ENCODE measurements at regions not wholly inside any gene's neighbourhood (a gene's known extent, or its start where the extent isn't known, plus 50 kb on each side); places are given as distances from the start of the nearest gene placed in this dataset.
"Not testable (repeated sequence)": the region's sequence is repeated elsewhere in the genome, so short reads cannot be mapped to it uniquely, and the experiment has no call there.

- DNase-seq: no peak
These were observed 83.2 kb upstream of the ZNF462 start for GRCh38 chr9:106779796-106780195.

GRCh38 chr9:106783121-106783520 is 79.8 kb upstream of the ZNF462 start:
- DNase-seq: no peak

- DNase-seq: no peak
These were observed 78.9 kb upstream of the ZNF462 start for GRCh38 chr9:106784076-106784475.

- DNase-seq: no peak
These were observed 77.8 kb upstream of the ZNF462 start for GRCh38 chr9:106785200-106785599.

- not testable (repeated sequence) for DNase-seq
These were observed 74.9 kb upstream of the ZNF462 start for GRCh38 chr9:106788021-106788420.

DNA sequence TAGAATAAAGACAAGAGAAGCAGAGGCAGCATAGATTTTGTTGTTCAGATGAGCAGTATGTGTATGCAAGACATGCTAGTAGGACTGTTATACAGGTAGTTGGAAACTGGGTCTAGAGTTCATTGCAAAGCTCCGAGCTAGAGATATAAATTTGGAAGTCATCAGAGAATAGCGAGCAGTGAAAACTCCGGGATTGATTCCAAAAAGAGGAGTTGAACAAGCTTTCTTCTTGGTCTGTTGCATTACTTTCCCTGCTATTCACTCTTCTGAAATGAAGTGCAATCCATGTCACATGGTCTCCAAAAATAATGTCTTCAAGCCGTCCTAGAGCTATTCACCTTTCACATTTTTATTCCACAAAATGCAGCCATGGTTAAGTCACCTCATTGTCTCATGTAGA is 67.9 kb upstream of the ZNF462 start:
- DNase-seq: no peak

DNA sequence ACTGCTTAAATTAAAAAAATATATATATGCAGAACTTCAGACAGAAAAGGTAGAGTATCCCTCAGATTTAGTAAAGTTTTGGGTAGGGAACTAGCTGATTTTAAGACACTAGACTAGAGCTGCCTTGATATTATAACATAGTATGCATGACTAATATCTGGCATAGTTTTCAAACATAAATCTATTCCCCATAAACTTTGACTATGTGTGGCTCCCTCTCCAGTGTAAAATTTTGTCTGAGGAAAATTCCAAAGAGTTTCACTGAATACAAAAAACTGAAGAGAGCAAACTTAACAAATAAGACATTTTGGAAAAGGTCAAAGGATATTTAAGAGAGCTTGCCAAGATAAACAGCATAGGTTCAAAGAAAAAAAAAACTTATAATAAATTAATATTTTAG is 66.2 kb upstream of the ZNF462 start:
- no peak for DNase-seq

DNA sequence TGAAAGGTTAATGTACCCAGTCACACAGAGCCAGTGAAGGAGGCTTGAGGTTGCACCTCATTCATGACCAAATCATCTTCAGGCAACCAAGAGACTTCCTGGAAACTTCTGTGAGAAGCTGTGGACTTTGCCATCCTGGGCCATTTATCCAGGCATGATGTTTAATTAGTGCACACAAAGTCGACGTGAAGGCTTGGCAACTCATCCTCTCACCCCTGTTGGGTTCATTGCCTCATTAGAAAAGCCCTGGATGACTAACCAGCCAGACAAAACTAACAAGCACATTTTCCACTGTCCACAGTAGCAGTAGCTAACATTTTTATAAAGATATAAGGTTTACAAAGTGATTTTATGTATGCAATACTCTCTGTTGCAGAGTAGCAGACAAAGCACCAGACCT is 65.7 kb upstream of the ZNF462 start:
- no peak for DNase-seq

DNA sequence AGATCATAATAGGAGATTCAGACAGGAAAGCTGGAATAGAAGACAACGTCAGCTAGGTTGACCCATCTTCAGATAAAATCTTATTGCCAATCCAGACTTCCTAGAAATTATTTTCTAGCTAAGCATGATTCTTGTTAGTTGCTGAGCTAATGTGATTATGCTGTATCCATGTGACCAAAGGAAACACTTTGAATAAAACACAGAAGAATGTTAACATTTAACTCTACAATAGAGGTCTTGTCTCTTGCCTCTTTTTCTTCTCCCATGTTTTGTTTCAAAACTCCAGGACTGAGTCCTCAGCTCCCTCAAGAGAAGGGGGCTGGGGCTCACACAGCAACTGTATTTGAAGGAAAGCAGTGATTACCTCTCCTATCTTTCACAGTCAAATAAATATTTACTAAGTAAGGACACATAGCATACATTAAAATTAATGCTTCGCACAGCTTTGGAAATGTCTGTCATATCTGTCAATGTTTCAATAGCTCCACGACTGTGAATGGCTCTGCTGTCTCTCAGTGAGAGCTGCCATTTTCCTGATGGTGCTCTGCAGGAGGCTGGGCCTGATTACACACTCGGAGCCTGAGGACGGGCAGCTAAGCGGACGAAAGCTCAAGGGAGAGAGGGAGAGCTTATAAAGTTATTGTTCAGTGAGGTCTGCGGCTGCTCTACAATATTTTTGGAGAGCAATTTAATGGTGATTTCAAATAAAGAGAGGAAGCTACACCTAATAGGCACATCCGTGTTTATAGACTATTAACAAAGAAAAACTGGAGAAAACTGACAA is 64.8 kb upstream of the ZNF462 start:
- DNase-seq: no peak

- no peak for DNase-seq
These were observed 63.8 kb upstream of the ZNF462 start for GRCh38 chr9:106799152-106799551.

GRCh38 chr9:106800701-106801270 is 62.2 kb upstream of the ZNF462 start:
- DNase-seq: no peak

DNA sequence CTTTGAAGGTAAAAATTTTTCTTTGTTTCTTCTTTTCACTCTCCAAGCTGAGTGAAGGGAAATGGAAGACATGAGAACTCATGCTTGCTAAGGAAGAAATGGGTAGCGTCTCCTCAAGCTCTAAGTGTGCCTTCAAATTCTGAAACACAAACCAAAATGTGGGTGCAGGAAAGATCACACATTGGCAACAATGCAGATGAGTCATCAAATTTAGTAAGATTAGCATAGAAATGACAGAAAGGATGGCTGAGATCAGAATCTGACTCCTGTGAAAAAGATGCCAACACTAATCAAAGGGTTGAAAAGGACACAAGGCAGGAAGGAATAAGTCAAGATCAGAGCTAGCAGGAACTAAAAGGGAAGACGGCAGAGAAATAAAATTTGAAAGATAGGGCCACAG is 61.1 kb upstream of the ZNF462 start:
- no peak for DNase-seq
